A549 (cell line): ENCODE measurements at regions not wholly inside any gene's neighbourhood (a gene's known extent, or its start where the extent isn't known, plus 50 kb on each side); places are given as distances from the start of the nearest gene placed in this dataset.

ENCODE experiments used
- CTCF ChIP-seq: fragments of >200 bp; sonication (Bioruptor Twin); formaldehyde crosslinking; IDR thresholded peaks from 3 replicates; pipeline ENCODE4 v1.5.1; 2016
- ELK1 ChIP-seq: fragments of 150-350 bp; IDR thresholded peaks from 2 replicates; pipeline ENCODE4 v1.6.1; 2014; ENCODE audit warnings: low read depth, mild to moderate bottlenecking, low read length
- POLR2A ChIP-seq: IDR thresholded peaks from 2 replicates; pipeline ENCODE4 v1.6.1; 2012; ENCODE audit warnings: mild to moderate bottlenecking, low read length
- RAD21 ChIP-seq, 2 experiments: fragments of >200 bp in 1 of 2; sonication (Bioruptor Twin) in 1 of 2; formaldehyde crosslinking in 1 of 2; IDR thresholded peaks in 1 of 2; conservative IDR thresholded peaks in 1 of 2; 2 replicates in 1 of 2; 3 replicates in 1 of 2; pipeline ENCODE4 v1.6.1; 2012 to 2018; ENCODE audit warnings: inconsistent platforms in 1 of 2
- RCOR1 ChIP-seq: fragments of 150-350 bp; IDR thresholded peaks from 2 replicates; pipeline ENCODE4 v1.6.1; 2014; ENCODE audit warnings: antibody characterized with exemption, low read length, low read depth
- SMC3 ChIP-seq: fragments of >200 bp; sonication (Bioruptor Twin); formaldehyde crosslinking; IDR thresholded peaks from 3 replicates; pipeline ENCODE4 v1.6.1; 2018; ENCODE audit warnings: inconsistent platforms
- TF ChIP-seq, protein P1 (sequence below): fragments of 200-600 bp; sonication (generic); IDR thresholded peaks from 2 replicates; pipeline ENCODE4 v1.6.1; 2016; ENCODE audit warnings: antibody characterized with exemption, mild to moderate bottlenecking, moderate library complexity
- TF ChIP-seq, protein P2 (sequence below): fragments of 250-450 bp; sonication (Bioruptor Pico); IDR thresholded peaks from 2 replicates; pipeline ENCODE4 v1.5.0; 2021; ENCODE audit warnings: mild to moderate bottlenecking, moderate library complexity, borderline replicate concordance

GRCh38 chr6:51271615-51272014, 452.9 kb downstream of the TFAP2B start:
- no peak for TF ChIP-seq CTCF
- TF ChIP-seq, protein P1, sequence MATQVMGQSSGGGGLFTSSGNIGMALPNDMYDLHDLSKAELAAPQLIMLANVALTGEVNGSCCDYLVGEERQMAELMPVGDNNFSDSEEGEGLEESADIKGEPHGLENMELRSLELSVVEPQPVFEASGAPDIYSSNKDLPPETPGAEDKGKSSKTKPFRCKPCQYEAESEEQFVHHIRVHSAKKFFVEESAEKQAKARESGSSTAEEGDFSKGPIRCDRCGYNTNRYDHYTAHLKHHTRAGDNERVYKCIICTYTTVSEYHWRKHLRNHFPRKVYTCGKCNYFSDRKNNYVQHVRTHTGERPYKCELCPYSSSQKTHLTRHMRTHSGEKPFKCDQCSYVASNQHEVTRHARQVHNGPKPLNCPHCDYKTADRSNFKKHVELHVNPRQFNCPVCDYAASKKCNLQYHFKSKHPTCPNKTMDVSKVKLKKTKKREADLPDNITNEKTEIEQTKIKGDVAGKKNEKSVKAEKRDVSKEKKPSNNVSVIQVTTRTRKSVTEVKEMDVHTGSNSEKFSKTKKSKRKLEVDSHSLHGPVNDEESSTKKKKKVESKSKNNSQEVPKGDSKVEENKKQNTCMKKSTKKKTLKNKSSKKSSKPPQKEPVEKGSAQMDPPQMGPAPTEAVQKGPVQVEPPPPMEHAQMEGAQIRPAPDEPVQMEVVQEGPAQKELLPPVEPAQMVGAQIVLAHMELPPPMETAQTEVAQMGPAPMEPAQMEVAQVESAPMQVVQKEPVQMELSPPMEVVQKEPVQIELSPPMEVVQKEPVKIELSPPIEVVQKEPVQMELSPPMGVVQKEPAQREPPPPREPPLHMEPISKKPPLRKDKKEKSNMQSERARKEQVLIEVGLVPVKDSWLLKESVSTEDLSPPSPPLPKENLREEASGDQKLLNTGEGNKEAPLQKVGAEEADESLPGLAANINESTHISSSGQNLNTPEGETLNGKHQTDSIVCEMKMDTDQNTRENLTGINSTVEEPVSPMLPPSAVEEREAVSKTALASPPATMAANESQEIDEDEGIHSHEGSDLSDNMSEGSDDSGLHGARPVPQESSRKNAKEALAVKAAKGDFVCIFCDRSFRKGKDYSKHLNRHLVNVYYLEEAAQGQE = no peak
- TF ChIP-seq SMC3 = no peak
- no peak for TF ChIP-seq RAD21 (conservative IDR thresholded peaks at IDR 0.05 in 1 of 2, IDR thresholded peaks at IDR 0.05 in 1 of 2)
- TF ChIP-seq, protein P2, sequence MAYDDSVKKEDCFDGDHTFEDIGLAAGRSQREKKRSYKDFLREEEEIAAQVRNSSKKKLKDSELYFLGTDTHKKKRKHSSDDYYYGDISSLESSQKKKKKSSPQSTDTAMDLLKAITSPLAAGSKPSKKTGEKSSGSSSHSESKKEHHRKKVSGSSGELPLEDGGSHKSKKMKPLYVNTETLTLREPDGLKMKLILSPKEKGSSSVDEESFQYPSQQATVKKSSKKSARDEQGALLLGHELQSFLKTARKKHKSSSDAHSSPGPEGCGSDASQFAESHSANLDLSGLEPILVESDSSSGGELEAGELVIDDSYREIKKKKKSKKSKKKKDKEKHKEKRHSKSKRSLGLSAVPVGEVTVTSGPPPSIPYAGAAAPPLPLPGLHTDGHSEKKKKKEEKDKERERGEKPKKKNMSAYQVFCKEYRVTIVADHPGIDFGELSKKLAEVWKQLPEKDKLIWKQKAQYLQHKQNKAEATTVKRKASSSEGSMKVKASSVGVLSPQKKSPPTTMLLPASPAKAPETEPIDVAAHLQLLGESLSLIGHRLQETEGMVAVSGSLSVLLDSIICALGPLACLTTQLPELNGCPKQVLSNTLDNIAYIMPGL (CRISPR knock-in tag) = no peak
- no peak for TF ChIP-seq POLR2A
- TF ChIP-seq RCOR1 = no peak
- TF ChIP-seq ELK1 = no peak
